WTC11 (cell line): ENCODE measurements at regions not wholly inside any gene's neighbourhood (a gene's known extent, or its start where the extent isn't known, plus 50 kb on each side); places are given as distances from the start of the nearest gene placed in this dataset.

ENCODE experiments used
- ATAC-seq: fragments of 200-7000 bp; cut with Tn5 transposase; 2 replicates; pipeline ENCODE4 v1.10.0; 2021; ENCODE audit warnings: mild to moderate bottlenecking, moderate library complexity
- CTCF ChIA-PET: fragments of 300-600 bp; sonication (Branson Sonifier 250); formaldehyde crosslinking; loops from one replicate; lab custom pipeline; 2021; ENCODE audit warnings: antibody characterized with exemption; lab: Charles Lee
- POLR2A ChIA-PET: fragments of 350-600 bp; sonication (Branson Sonifier 250); formaldehyde crosslinking; loops from one replicate; lab custom pipeline; 2021; ENCODE audit warnings: antibody characterized with exemption; lab: Charles Lee
- DNase-seq: peaks from one replicate; pipeline ENCODE4 v3.0.0; 2021; ENCODE audit warnings: low spot score
- H3K27ac Mint-ChIP-seq: 2 replicates; pipeline ENCODE4 v1.8.0; 2021; ENCODE audit warnings: mixed read lengths
- H3K27me3 Mint-ChIP-seq: 2 replicates; pipeline ENCODE4 v1.8.0; 2021; ENCODE audit warnings: low read depth, mild to moderate bottlenecking, moderate library complexity, mixed read lengths
- H3K36me3 Mint-ChIP-seq: 2 replicates; pipeline ENCODE4 v1.8.0; 2021; ENCODE audit warnings: mixed read lengths
- H3K4me1 Mint-ChIP-seq: 2 replicates; pipeline ENCODE4 v1.8.0; 2022; ENCODE audit warnings: mixed read lengths
- H3K4me3 Mint-ChIP-seq: 2 replicates; pipeline ENCODE4 v1.8.0; 2021; ENCODE audit warnings: mild to moderate bottlenecking, moderate library complexity, mixed read lengths
- H3K9me3 Mint-ChIP-seq: 2 replicates; pipeline ENCODE4 v1.8.0; 2021; ENCODE audit warnings: mixed read lengths
- AR ChIP-seq: fragments of 250-450 bp; sonication (Bioruptor Pico); IDR thresholded peaks from 2 replicates; pipeline ENCODE4 v1.9.0; 2021; ENCODE audit warnings: mild to moderate bottlenecking
- CREM ChIP-seq: sonication (generic); formaldehyde crosslinking; IDR thresholded peaks from 2 replicates; pipeline ENCODE4 v1.8.1; 2022; ENCODE audit warnings: mild to moderate bottlenecking, missing genetic modification reagents, moderate library complexity
- ELF4 ChIP-seq: sonication (generic); formaldehyde crosslinking; IDR thresholded peaks from 2 replicates; pipeline ENCODE4 v1.8.1; 2022; ENCODE audit warnings: low read depth, mild to moderate bottlenecking, moderate library complexity, missing genetic modification reagents
- ETV6 ChIP-seq: sonication (generic); formaldehyde crosslinking; IDR thresholded peaks from 2 replicates; pipeline ENCODE4 v1.8.1; 2022; ENCODE audit warnings: mild to moderate bottlenecking, missing genetic modification reagents
- GABPB1 ChIP-seq: sonication (generic); formaldehyde crosslinking; IDR thresholded peaks from 2 replicates; pipeline ENCODE4 v1.8.1; 2023; ENCODE audit warnings: mild to moderate bottlenecking, missing genetic modification reagents
- HMGXB4 ChIP-seq: sonication (generic); formaldehyde crosslinking; IDR thresholded peaks from 2 replicates; pipeline ENCODE4 v1.8.1; 2023; ENCODE audit warnings: mild to moderate bottlenecking, moderate library complexity, missing genetic modification reagents
- JUN ChIP-seq: sonication (generic); formaldehyde crosslinking; IDR thresholded peaks from 2 replicates; pipeline ENCODE4 v1.8.0; 2023; ENCODE audit warnings: mild to moderate bottlenecking, missing genetic modification reagents
- MXD4 ChIP-seq: fragments of 250-450 bp; sonication (Bioruptor Pico); IDR thresholded peaks from 2 replicates; pipeline ENCODE4 v1.8.0; 2021; ENCODE audit warnings: mild to moderate bottlenecking, moderate library complexity, borderline replicate concordance
- MYBL2 ChIP-seq: sonication (generic); formaldehyde crosslinking; IDR thresholded peaks from 2 replicates; pipeline ENCODE4 v1.8.1; 2023; ENCODE audit warnings: mild to moderate bottlenecking, moderate library complexity, missing genetic modification reagents
- NFATC4 ChIP-seq: fragments of 250-450 bp; sonication (Bioruptor Pico); IDR thresholded peaks from 2 replicates; pipeline ENCODE4 v1.9.0; 2021; ENCODE audit warnings: mild to moderate bottlenecking
- NFYB ChIP-seq: sonication (generic); formaldehyde crosslinking; conservative IDR thresholded peaks from 2 replicates; pipeline ENCODE4 v1.8.0; 2022; ENCODE audit warnings: low read depth, missing genetic modification reagents
- NR1H2 ChIP-seq: sonication (generic); formaldehyde crosslinking; IDR thresholded peaks from 2 replicates; pipeline ENCODE4 v1.9.0; 2021; ENCODE audit warnings: mild to moderate bottlenecking, moderate library complexity, missing genetic modification reagents
- PRRX2 ChIP-seq: fragments of 250-450 bp; sonication (Bioruptor Pico); IDR thresholded peaks from 2 replicates; pipeline ENCODE4 v1.8.0; 2021; ENCODE audit warnings: mild to moderate bottlenecking
- SMAD4 ChIP-seq: sonication (generic); formaldehyde crosslinking; IDR thresholded peaks from 2 replicates; pipeline ENCODE4 v1.8.0; 2022; ENCODE audit warnings: mild to moderate bottlenecking, missing genetic modification reagents
- TCF7 ChIP-seq: sonication (generic); formaldehyde crosslinking; IDR thresholded peaks from 2 replicates; pipeline ENCODE4 v1.8.0; 2022; ENCODE audit warnings: mild to moderate bottlenecking, low read depth, missing genetic modification reagents, moderate library complexity
- TEAD4 ChIP-seq: sonication (generic); formaldehyde crosslinking; IDR thresholded peaks from 2 replicates; pipeline ENCODE4 v1.8.0; 2022; ENCODE audit warnings: mild to moderate bottlenecking, missing genetic modification reagents
- ZNF317 ChIP-seq: sonication (generic); formaldehyde crosslinking; IDR thresholded peaks from 2 replicates; pipeline ENCODE4 v1.8.1; 2023; ENCODE audit warnings: low read depth, mild to moderate bottlenecking, moderate library complexity, missing genetic modification reagents, borderline replicate concordance
- ZSCAN18 ChIP-seq: fragments of 250-450 bp; sonication (Bioruptor Pico); IDR thresholded peaks from 2 replicates; pipeline ENCODE4 v2.1.2; 2022; ENCODE audit warnings: mild to moderate bottlenecking, moderate library complexity
- TF ChIP-seq, protein P1 (sequence below): sonication (generic); formaldehyde crosslinking; IDR thresholded peaks from 2 replicates; pipeline ENCODE4 v1.8.0; 2023; ENCODE audit warnings: missing genetic modification reagents
- TF ChIP-seq, protein P2 (sequence below): sonication (generic); formaldehyde crosslinking; IDR thresholded peaks from 2 replicates; pipeline ENCODE4 v1.8.1; 2022; ENCODE audit warnings: mild to moderate bottlenecking, moderate library complexity, missing genetic modification reagents
- TF ChIP-seq, protein P3 (sequence below): sonication (generic); formaldehyde crosslinking; IDR thresholded peaks from 2 replicates; pipeline ENCODE4 v1.8.1; 2023; ENCODE audit warnings: mild to moderate bottlenecking, missing genetic modification reagents, moderate library complexity
- TF ChIP-seq, protein P4 (sequence below): sonication (generic); formaldehyde crosslinking; IDR thresholded peaks from 2 replicates; pipeline ENCODE4 v1.8.1; 2023; ENCODE audit warnings: mild to moderate bottlenecking, missing genetic modification reagents
- TF ChIP-seq, protein P5 (sequence below): sonication (generic); formaldehyde crosslinking; IDR thresholded peaks from 2 replicates; pipeline ENCODE4 v1.8.0; 2022; ENCODE audit warnings: mild to moderate bottlenecking, missing genetic modification reagents

DNA sequence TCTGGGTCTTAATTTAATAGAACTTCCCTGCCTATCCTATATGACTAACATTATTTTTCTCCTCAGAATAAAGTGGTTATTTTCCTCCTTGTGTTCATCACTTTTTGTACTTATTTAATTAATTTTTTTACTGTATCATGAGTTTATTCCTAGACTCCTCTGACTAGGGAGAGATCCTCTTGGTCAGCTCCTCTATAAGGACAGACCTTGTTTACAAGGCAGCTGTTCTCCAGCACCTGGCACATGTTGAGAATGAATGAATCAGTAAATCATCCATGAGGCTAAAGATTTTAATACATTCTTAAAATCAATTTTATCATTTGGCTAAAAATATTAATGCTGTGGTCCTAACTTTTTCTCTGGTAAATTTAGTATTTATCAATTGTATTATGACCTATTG, 139.8 kb downstream of the NUDT12 start:
- H3K4me3 Mint-ChIP-seq = no peak overlapping the region
- ChIA-PET CTCF (interaction anchor here (0.9 kb wide), 1 partner anchor 19 kb away, joined by 5 read pairs; no protein-coding TSS in a partner anchor), POLR2A (no interaction called here)
- no peaks in the 10 kb centered on the region for H3K27me3 Mint-ChIP-seq
- no peak overlapping the region for H3K27ac Mint-ChIP-seq
- no peak for ATAC-seq
- DNase-seq = no peak
- H3K4me1 Mint-ChIP-seq = no peaks in the 10 kb centered on the region
- H3K36me3 Mint-ChIP-seq = no peaks in the 10 kb centered on the region
- H3K9me3 Mint-ChIP-seq = no peaks in the 10 kb centered on the region
- TF ChIP-seq GABPB1 (no peak), ETV6 (CRISPR knock-in tag) (no peak), TCF7 (CRISPR knock-in tag) (no peak), SMAD4 (CRISPR knock-in tag) (no peak), MXD4 (no peak), HMGXB4 (CRISPR knock-in tag) (no peak), CREM (CRISPR knock-in tag) (no peak), AR (no peak), ZNF317 (CRISPR knock-in tag) (no peak), ZSCAN18 (CRISPR knock-in tag) (no peak), PRRX2 (CRISPR knock-in tag) (no peak), NFATC4 (CRISPR knock-in tag) (no peak), TEAD4 (CRISPR knock-in tag) (no peak), NR1H2 (CRISPR knock-in tag) (no peak)
- TF ChIP-seq, protein P1, sequence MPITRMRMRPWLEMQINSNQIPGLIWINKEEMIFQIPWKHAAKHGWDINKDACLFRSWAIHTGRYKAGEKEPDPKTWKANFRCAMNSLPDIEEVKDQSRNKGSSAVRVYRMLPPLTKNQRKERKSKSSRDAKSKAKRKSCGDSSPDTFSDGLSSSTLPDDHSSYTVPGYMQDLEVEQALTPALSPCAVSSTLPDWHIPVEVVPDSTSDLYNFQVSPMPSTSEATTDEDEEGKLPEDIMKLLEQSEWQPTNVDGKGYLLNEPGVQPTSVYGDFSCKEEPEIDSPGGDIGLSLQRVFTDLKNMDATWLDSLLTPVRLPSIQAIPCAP (CRISPR knock-in tag) = no peak
- TF ChIP-seq, protein P2, sequence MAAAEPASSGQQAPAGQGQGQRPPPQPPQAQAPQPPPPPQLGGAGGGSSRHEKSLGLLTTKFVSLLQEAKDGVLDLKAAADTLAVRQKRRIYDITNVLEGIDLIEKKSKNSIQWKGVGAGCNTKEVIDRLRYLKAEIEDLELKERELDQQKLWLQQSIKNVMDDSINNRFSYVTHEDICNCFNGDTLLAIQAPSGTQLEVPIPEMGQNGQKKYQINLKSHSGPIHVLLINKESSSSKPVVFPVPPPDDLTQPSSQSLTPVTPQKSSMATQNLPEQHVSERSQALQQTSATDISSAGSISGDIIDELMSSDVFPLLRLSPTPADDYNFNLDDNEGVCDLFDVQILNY (CRISPR knock-in tag) = no peak
- TF ChIP-seq, protein P3, sequence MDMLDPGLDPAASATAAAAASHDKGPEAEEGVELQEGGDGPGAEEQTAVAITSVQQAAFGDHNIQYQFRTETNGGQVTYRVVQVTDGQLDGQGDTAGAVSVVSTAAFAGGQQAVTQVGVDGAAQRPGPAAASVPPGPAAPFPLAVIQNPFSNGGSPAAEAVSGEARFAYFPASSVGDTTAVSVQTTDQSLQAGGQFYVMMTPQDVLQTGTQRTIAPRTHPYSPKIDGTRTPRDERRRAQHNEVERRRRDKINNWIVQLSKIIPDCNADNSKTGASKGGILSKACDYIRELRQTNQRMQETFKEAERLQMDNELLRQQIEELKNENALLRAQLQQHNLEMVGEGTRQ (CRISPR knock-in tag) = no peak

DNA sequence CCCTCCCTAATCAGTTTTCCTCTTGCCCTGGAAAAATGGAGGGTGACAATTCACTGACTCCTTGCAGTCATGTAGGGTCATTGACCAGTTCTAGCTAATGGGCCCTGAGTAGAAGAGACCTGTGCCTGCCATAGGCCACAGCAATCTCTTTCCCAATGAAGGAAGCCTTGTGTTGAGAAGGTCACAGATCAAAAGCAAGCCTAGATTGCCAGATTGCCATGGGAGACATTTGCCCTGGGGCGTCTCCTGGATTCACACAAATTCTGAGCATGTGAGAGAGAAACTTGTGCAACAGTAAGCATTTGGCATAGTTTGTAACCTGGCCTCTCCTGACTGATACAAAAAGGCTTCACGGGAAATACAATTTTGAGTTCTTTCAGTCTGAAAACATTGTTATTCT, 148.0 kb downstream of the NUDT12 start:
- ChIA-PET CTCF (interaction anchor here (1.0 kb wide), 1 partner anchor 27 kb away, joined by 3 read pairs; no protein-coding TSS in a partner anchor), POLR2A (interaction anchor here (0.5 kb wide), 1 partner anchor 15 kb away, joined by 3 read pairs; no protein-coding TSS in a partner anchor)
- no peaks in the 10 kb centered on the region for H3K27me3 Mint-ChIP-seq
- no peaks in the 10 kb centered on the region for H3K4me1 Mint-ChIP-seq
- no peaks in the 10 kb centered on the region for H3K36me3 Mint-ChIP-seq
- no peak for DNase-seq
- no peak overlapping the region for H3K4me3 Mint-ChIP-seq
- H3K9me3 Mint-ChIP-seq = peaks cover 5% of the 10 kb centered on the region
- no peak for ATAC-seq
- no peak overlapping the region for H3K27ac Mint-ChIP-seq
- TF ChIP-seq, protein P2 (CRISPR knock-in tag) = no peak
- TF ChIP-seq ELF4 (no peak), NFYB (CRISPR knock-in tag) (no peak), TCF7 (CRISPR knock-in tag) (no peak), JUN (CRISPR knock-in tag) (no peak), MYBL2 (CRISPR knock-in tag) (no peak)
- TF ChIP-seq, protein P4, sequence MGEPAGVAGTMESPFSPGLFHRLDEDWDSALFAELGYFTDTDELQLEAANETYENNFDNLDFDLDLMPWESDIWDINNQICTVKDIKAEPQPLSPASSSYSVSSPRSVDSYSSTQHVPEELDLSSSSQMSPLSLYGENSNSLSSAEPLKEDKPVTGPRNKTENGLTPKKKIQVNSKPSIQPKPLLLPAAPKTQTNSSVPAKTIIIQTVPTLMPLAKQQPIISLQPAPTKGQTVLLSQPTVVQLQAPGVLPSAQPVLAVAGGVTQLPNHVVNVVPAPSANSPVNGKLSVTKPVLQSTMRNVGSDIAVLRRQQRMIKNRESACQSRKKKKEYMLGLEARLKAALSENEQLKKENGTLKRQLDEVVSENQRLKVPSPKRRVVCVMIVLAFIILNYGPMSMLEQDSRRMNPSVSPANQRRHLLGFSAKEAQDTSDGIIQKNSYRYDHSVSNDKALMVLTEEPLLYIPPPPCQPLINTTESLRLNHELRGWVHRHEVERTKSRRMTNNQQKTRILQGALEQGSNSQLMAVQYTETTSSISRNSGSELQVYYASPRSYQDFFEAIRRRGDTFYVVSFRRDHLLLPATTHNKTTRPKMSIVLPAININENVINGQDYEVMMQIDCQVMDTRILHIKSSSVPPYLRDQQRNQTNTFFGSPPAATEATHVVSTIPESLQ = no peak
- TF ChIP-seq, protein P5, sequence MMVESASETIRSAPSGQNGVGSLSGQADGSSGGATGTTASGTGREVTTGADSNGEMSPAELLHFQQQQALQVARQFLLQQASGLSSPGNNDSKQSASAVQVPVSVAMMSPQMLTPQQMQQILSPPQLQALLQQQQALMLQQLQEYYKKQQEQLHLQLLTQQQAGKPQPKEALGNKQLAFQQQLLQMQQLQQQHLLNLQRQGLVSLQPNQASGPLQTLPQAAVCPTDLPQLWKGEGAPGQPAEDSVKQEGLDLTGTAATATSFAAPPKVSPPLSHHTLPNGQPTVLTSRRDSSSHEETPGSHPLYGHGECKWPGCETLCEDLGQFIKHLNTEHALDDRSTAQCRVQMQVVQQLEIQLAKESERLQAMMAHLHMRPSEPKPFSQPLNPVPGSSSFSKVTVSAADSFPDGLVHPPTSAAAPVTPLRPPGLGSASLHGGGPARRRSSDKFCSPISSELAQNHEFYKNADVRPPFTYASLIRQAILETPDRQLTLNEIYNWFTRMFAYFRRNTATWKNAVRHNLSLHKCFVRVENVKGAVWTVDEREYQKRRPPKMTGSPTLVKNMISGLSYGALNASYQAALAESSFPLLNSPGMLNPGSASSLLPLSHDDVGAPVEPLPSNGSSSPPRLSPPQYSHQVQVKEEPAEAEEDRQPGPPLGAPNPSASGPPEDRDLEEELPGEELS = no peak
